GM06990 (cell line): ENCODE measurements at regions not wholly inside any gene's neighbourhood (a gene's known extent, or its start where the extent isn't known, plus 50 kb on each side); places are given as distances from the start of the nearest gene placed in this dataset.

Experiments
- DNase-seq: peaks from one replicate; pipeline ENCODE4 v3.0.0-alpha.2; 2011; ENCODE audit not compliant: insufficient read length; ENCODE audit errors: extremely low read depth
- H3K27me3 ChIP-seq: replicated peaks from 2 replicates; pipeline ENCODE4 v1.6.0; 2011; ENCODE audit warnings: low read length; ENCODE audit not compliant: control insufficient read depth, insufficient read depth
- H3K36me3 ChIP-seq: 2 replicates; pipeline ENCODE4 v1.5.1; 2011; ENCODE audit warnings: low read length; ENCODE audit not compliant: control insufficient read depth, insufficient read depth
- H3K4me3 ChIP-seq: replicated peaks from 2 replicates; pipeline ENCODE4 v1.5.1; 2011; ENCODE audit warnings: low read depth, mild to moderate bottlenecking, control low read depth, low read length
- TF ChIP-seq, protein P1 (sequence below): IDR thresholded peaks from 2 replicates; pipeline ENCODE4 v1.5.1; 2011; ENCODE audit warnings: low read length, control low read depth, mild to moderate bottlenecking, inconsistent platforms; ENCODE audit not compliant: insufficient read depth, poor library complexity, severe bottlenecking

DNA sequence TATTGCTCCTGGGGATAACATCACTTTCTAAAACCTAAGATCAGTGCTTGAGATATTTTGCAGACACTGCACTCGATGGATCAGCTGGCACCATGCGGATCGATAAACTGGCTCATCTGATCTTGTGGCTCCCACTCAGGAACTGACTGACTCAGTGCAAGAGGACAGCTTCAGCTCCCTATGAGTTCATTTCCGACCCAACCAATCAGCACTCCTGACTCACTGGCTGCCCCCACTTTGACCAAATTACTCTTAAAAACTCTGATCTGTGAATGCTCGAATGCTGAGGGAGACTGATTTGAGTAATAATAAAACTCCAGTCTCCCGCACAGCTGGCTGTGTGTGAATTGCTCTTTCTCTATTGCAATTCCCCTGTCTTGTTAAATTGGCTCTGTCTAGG lies 110.1 kb downstream of the ANAPC4 start:
- TF ChIP-seq, protein P1, sequence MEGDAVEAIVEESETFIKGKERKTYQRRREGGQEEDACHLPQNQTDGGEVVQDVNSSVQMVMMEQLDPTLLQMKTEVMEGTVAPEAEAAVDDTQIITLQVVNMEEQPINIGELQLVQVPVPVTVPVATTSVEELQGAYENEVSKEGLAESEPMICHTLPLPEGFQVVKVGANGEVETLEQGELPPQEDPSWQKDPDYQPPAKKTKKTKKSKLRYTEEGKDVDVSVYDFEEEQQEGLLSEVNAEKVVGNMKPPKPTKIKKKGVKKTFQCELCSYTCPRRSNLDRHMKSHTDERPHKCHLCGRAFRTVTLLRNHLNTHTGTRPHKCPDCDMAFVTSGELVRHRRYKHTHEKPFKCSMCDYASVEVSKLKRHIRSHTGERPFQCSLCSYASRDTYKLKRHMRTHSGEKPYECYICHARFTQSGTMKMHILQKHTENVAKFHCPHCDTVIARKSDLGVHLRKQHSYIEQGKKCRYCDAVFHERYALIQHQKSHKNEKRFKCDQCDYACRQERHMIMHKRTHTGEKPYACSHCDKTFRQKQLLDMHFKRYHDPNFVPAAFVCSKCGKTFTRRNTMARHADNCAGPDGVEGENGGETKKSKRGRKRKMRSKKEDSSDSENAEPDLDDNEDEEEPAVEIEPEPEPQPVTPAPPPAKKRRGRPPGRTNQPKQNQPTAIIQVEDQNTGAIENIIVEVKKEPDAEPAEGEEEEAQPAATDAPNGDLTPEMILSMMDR = no peak
- H3K36me3 ChIP-seq = no peaks in the 10 kb centered on the region
- H3K27me3 ChIP-seq = no peaks in the 10 kb centered on the region
- no peak overlapping the region for H3K4me3 ChIP-seq
- no peak for DNase-seq

DNA sequence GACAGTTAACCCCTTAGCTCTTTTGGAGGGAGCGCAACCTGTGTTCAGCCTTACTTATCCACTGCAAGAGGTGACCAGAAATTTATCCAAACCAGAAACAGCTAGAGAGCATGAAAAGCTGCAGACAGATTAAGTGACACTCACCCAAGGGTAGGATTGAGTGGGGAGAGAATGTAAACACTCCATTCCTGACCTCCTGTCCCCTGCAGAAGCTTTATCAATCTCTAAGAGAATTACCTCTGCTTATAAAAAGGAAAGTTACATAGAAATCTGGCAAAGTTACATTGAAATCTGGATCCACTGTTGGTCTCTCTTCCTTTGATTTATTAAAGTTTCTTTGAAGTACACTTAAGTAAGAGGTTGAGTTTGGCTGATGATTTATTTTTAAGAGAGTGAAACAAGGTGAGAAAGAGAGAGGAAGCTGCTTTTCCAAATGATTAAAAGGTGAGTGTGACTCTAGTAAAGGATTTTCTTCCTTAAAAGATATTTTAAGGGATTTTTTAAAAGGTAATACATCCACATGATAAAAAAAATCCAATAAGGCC lies 112.3 kb downstream of the ANAPC4 start:
- no peak for DNase-seq
- H3K36me3 ChIP-seq = no peaks in the 10 kb centered on the region
- H3K27me3 ChIP-seq = no peaks in the 10 kb centered on the region
- H3K4me3 ChIP-seq = no peak overlapping the region
- TF ChIP-seq, protein P1 = no peak

DNA sequence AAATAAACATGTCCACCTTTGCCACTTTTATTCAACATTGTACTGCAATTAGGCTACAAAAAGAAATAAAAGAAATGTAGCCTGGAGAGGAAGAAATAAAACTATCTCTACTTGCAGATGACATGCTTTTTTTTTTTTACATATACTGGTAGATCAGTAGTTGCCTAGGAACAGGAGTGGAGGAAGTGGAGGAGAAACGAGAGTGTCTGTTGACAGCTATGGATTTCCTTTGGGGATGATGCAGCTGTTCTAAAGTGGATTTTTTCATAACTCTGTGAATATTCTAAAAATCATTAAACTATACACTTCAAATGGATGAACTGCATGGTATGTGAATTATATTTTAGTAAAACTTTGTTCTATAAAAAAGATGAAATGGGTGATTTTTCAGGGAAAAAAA lies 116.4 kb downstream of the ANAPC4 start:
- DNase-seq = no peak
- Histone ChIP-seq H3K27me3 (no peaks in the 10 kb centered on the region), H3K36me3 (no peaks in the 10 kb centered on the region), H3K4me3 (no peak overlapping the region)
- TF ChIP-seq, protein P1 = no peak

DNA sequence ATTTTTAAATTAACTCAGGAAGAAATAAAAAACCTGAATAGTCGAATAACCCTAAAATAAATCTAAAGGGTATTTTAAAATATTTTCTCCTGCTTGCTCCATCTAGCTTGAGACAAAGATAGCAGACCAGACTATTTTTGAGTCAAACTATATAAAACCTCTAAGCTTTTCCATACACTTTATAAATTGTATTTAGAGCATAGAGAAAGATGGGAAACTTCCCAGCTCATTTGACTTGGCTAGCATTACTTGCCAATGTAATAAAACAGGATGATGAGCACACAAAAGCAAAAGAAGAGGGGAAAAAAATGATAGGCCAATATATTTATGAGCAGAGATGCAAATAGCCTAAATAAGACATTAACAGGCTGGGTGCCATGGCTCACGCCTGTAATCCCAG lies 117.1 kb downstream of the ANAPC4 start:
- Histone ChIP-seq H3K27me3 (no peaks in the 10 kb centered on the region), H3K36me3 (no peaks in the 10 kb centered on the region), H3K4me3 (no peak overlapping the region)
- DNase-seq = no peak
- TF ChIP-seq, protein P1 = no peak

DNA sequence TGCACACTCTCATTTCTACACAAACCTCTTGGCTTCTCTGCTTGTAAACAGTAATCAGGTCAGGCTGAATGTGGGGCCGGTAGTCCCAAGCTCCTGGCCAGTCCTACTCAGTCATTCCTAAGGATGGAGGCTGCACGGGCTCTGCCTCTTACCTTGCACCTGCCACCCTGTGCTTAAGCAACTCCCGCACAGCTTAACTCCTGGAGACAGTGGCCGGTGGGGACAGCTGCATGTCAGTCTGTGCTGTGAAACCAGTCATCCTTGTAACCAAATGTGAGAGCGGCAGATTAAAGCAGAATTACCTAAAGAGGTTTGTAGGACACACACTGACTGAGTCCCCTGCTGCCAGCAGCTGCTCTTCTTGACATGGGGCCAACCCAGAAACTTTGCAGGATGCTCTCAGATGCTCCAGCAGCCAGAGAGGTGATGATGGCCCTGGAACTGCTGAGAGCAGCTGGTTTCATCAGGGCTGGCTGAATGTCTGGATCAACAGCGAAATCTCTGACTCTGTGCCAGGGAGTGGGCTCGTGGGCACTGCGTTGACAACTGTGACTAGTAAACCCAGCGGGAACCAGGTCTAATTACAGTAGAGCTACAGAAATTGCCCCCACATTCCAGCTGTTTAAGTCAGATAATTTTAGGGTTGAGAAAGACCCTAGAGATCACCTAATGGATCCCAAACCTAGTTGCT lies 123.7 kb downstream of the ANAPC4 start:
- DNase-seq = no peak
- TF ChIP-seq, protein P1 = no peak
- H3K36me3 ChIP-seq = no peaks in the 10 kb centered on the region
- H3K4me3 ChIP-seq = no peak overlapping the region
- H3K27me3 ChIP-seq = no peaks in the 10 kb centered on the region

DNA sequence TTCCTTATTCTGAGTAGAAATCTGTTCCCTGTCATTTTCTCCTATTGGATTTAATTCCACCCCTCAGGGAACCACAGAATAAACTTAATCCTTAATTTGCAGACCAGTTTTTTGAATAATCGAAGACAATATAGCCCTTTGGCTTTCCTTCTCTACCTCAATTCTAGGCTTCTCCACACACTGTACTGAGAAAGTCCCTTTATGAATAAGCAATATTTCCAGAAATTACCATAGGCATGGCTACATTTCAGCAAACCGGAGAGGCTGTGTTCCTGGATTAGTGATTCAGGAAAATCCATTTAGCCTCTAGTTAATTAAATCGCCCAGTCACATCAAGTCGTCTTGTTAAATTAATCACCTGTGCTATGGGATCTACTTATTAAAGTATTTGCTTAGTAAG lies 125.1 kb downstream of the ANAPC4 start:
- no peak for DNase-seq
- no peaks in the 10 kb centered on the region for H3K36me3 ChIP-seq
- H3K27me3 ChIP-seq = no peaks in the 10 kb centered on the region
- no peak overlapping the region for H3K4me3 ChIP-seq
- TF ChIP-seq, protein P1 = no peak
